Neuronal stem cell (in vitro differentiated cells): ENCODE measurements at regions not wholly inside any gene's neighbourhood (a gene's known extent, or its start where the extent isn't known, plus 50 kb on each side); places are given as distances from the start of the nearest gene placed in this dataset.
"Not testable (repeated sequence)": the region's sequence is repeated elsewhere in the genome, so short reads cannot be mapped to it uniquely, and the experiment has no call there.

Experiments
- DNase-seq: peaks from one replicate; pipeline ENCODE4 v3.0.0-alpha.2; 2013; ENCODE audit warnings: low spot score
- H2AFZ ChIP-seq: one replicate; pipeline ENCODE4 v1.6.1; 2013; ENCODE audit warnings: mild to moderate bottlenecking, low read length, inconsistent platforms
- H2AK5ac ChIP-seq: 2 replicates; pipeline ENCODE4 v1.6.1; 2013; ENCODE audit warnings: low read depth, mild to moderate bottlenecking, inconsistent platforms, low read length, moderate library complexity, mixed read lengths
- H2BK120ac ChIP-seq: 2 replicates; pipeline ENCODE4 v1.6.1; 2013; ENCODE audit warnings: low read depth, mild to moderate bottlenecking, inconsistent platforms, low read length, moderate library complexity, mixed read lengths
- H2BK12ac ChIP-seq: one replicate; pipeline ENCODE4 v1.6.1; 2013; ENCODE audit warnings: low read length, inconsistent platforms
- H2BK15ac ChIP-seq: 2 replicates; pipeline ENCODE4 v1.6.1; 2013; ENCODE audit warnings: mild to moderate bottlenecking, low read length, inconsistent platforms, mixed read lengths
- H2BK5ac ChIP-seq: one replicate; pipeline ENCODE4 v1.6.1; 2013; ENCODE audit warnings: inconsistent platforms, mild to moderate bottlenecking, low read length, moderate library complexity
- H3K14ac ChIP-seq: one replicate; pipeline ENCODE4 v1.6.1; 2013; ENCODE audit warnings: low read length, inconsistent platforms
- H3K18ac ChIP-seq: 2 replicates; pipeline ENCODE4 v1.6.1; 2013; ENCODE audit warnings: low read length, inconsistent platforms
- H3K23ac ChIP-seq: 2 replicates; pipeline ENCODE4 v1.6.1; 2013; ENCODE audit warnings: low read depth, mild to moderate bottlenecking, mixed read lengths, low read length, inconsistent platforms; ENCODE audit not compliant: poor library complexity
- H3K27ac ChIP-seq: replicated peaks from 3 replicates; pipeline ENCODE4 v1.5.1; 2013; ENCODE audit warnings: low read length, inconsistent platforms
- H3K27me3 ChIP-seq, 3 experiments: 2 replicates each; pipeline ENCODE4 v1.6.1; 2013; ENCODE audit warnings: low read length in 3 of 3, mild to moderate bottlenecking in 2 of 3, inconsistent platforms in 1 of 3, low read depth in 1 of 3, mixed read lengths in 1 of 3, moderate library complexity in 1 of 3; ENCODE audit not compliant: control insufficient read depth in 3 of 3, insufficient read depth in 3 of 3
- H3K36me3 ChIP-seq, 2 donors: replicated peaks in 1 of 2; 2 replicates each; pipeline ENCODE4 v1.6.1; 2013; ENCODE audit warnings: low read length in 2 of 2; ENCODE audit not compliant: control insufficient read depth in 2 of 2, insufficient read depth in 2 of 2
- H3K4ac ChIP-seq: 2 replicates; pipeline ENCODE4 v1.6.1; 2013; ENCODE audit warnings: inconsistent platforms, mild to moderate bottlenecking, low read length, moderate library complexity
- H3K4me1 ChIP-seq, 2 donors: 1 replicate in 1 of 2; 2 replicates in 1 of 2; pipeline ENCODE4 v1.6.1; 2013; ENCODE audit warnings: low read length in 2 of 2, low read depth in 1 of 2; ENCODE audit not compliant: control insufficient read depth in 2 of 2, insufficient read depth in 1 of 2
- H3K4me2 ChIP-seq: one replicate; pipeline ENCODE4 v1.6.1; 2013; ENCODE audit warnings: mild to moderate bottlenecking, low read length, inconsistent platforms; ENCODE audit not compliant: insufficient read depth, poor library complexity, severe bottlenecking
- H3K4me3 ChIP-seq, 2 donors: 2 replicates each; pipeline ENCODE4 v1.5.1; 2013; ENCODE audit warnings: low read length in 2 of 2, mild to moderate bottlenecking in 2 of 2, inconsistent platforms in 1 of 2, moderate library complexity in 1 of 2
- H3K79me1 ChIP-seq: one replicate; pipeline ENCODE4 v1.6.1; 2013; ENCODE audit warnings: low read depth, mild to moderate bottlenecking, inconsistent platforms, low read length, moderate library complexity
- H3K9ac ChIP-seq: one replicate; pipeline ENCODE4 v1.6.1; 2013; ENCODE audit warnings: mild to moderate bottlenecking, low read depth, low read length, inconsistent platforms; ENCODE audit not compliant: poor library complexity
- H3K9me3 ChIP-seq, 2 donors: replicated peaks in 1 of 2; 2 replicates each; pipeline versions ENCODE3 to v1.6.1; 2013; ENCODE audit warnings: low read length in 2 of 2, mild to moderate bottlenecking in 2 of 2, inconsistent platforms in 1 of 2, low read depth in 1 of 2, mixed read lengths in 1 of 2, moderate library complexity in 1 of 2; ENCODE audit not compliant: control insufficient read depth in 2 of 2, insufficient read depth in 1 of 2
- H4K8ac ChIP-seq: one replicate; pipeline ENCODE4 v1.6.1; 2013; ENCODE audit warnings: low read depth, mild to moderate bottlenecking, inconsistent platforms, low read length, moderate library complexity
- H4K91ac ChIP-seq: one replicate; pipeline ENCODE4 v1.6.1; 2013; ENCODE audit warnings: low read length, low read depth, mild to moderate bottlenecking, inconsistent platforms; ENCODE audit not compliant: poor library complexity
- WGBS, 2 donors: extraction: QIAGEN DNeasy Blood & Tissue Kit; methylation state at CpG; one replicate each; pipeline ENCODE4 v1.1.7; 2013; ENCODE audit warnings: missing lambda C conversion rate in 2 of 2, mixed read lengths in 1 of 2; ENCODE audit not compliant: insufficient read length in 2 of 2, insufficient replicate concordance in 1 of 2; ENCODE audit errors: extremely low coverage in 2 of 2; 5-methylcytosine and 5-hydroxymethylcytosine counted together

DNA sequence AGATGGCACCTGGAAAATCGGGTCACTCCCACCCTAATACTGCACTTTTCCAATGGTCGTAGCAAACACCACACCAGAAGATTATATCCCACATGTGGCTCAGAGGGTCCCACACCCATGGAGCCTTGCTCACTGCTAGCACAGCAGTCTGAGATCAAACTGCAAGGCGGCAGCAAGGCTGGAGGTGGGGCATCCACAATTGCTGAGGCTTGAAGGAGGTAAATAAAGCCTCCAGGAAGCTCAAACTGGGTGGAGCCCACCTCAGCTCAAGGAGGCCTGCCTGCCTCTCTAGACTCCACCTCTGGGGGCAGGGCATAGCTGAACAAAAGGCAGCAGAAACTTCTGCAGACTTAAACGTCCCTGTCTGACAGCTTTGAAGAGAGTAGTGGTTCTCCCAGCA, 192.0 kb upstream of the SCN7A start:
- not testable (repeated sequence) for H3K4me1 ChIP-seq, H2AK5ac ChIP-seq, H3K27ac ChIP-seq, H2BK15ac ChIP-seq, H3K4ac ChIP-seq, H4K8ac ChIP-seq, H3K27me3 ChIP-seq, H3K79me1 ChIP-seq, H2BK5ac ChIP-seq, H4K91ac ChIP-seq, H2BK12ac ChIP-seq, H3K9me3 ChIP-seq, H3K9ac ChIP-seq, H3K4me3 ChIP-seq, H3K23ac ChIP-seq, H3K18ac ChIP-seq, H3K4me2 ChIP-seq, H3K14ac ChIP-seq, DNase-seq, H2BK120ac ChIP-seq, H3K36me3 ChIP-seq
- WGBS, 2 donors, result no CpG with 5 or more reads among the region's 4 CpGs
- H2AFZ ChIP-seq, result peak overlapping the region; percentile 45

DNA sequence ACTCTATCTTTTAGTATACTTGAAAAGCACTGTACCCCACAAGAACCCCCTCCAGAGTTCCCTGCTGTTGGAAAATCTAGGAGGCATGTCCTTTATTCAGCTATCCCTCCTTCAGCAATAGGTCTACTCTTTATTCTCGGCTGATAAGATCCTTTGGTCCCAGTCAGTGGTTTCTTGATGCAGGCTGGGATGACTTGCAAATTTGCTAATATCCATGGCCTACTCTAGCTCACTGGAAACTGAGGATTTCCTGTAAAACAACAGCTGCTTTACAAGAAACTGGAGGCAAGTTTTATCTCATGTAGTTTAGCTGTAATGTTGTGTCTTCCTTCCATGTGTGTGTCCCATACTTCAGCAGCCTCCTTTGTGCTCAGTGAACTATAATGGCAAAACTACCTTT, 183.9 kb upstream of the SCN7A start:
- H3K9me3 ChIP-seq, result no peaks in the 10 kb centered on the region
- WGBS, 2 donors, result no CpG with 5 or more reads among the region's 1 CpG
- H3K27me3 ChIP-seq, result no peaks in the 10 kb centered on the region
- no peak for DNase-seq
- no peak overlapping the region for H2BK12ac ChIP-seq
- no peak overlapping the region for H3K4me3 ChIP-seq
- H3K36me3 ChIP-seq, result no peaks in the 10 kb centered on the region
- no peak overlapping the region for H3K27ac ChIP-seq
- no peak overlapping the region for H3K23ac ChIP-seq
- H3K4ac ChIP-seq, result no peak overlapping the region
- H4K8ac ChIP-seq, result no peak overlapping the region
- H2BK5ac ChIP-seq, result no peak overlapping the region
- no peak overlapping the region for H3K4me2 ChIP-seq
- no peak overlapping the region for H2AK5ac ChIP-seq
- H3K4me1 ChIP-seq, result no peaks in the 10 kb centered on the region
- no peak overlapping the region for H3K18ac ChIP-seq
- H3K9ac ChIP-seq, result no peak overlapping the region
- H3K79me1 ChIP-seq, result no peaks in the 10 kb centered on the region
- no peak overlapping the region for H2BK120ac ChIP-seq
- H2BK15ac ChIP-seq, result no peak overlapping the region
- H3K14ac ChIP-seq, result no peak overlapping the region
- H4K91ac ChIP-seq, result no peak overlapping the region
- H2AFZ ChIP-seq, result no peak overlapping the region

DNA sequence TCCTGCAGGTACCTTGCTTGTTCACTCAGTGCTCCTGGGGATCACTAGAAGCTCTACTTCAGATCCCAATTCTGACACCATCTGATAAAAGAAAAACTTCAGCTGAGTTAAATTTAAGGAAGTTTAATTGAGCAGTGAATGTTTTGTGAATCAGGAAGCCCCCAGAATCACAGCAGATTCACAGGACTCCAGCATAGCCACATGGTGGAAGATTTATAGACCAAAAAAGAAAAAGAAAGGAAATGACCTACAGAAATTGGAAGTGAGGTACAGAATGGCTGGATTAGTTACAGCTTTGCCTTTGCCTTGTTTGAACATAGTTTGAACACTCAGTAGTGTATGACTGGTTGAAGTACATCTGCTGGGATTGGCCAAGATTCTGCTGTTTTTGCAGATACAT, 182.7 kb upstream of the SCN7A start:
- no peak overlapping the region for H2BK5ac ChIP-seq
- no peak overlapping the region for H3K14ac ChIP-seq
- no peak overlapping the region for H3K23ac ChIP-seq
- H4K8ac ChIP-seq, result no peak overlapping the region
- no peak overlapping the region for H3K4ac ChIP-seq
- H2AFZ ChIP-seq, result no peak overlapping the region
- H3K4me2 ChIP-seq, result no peak overlapping the region
- H2BK15ac ChIP-seq, result no peak overlapping the region
- H3K9ac ChIP-seq, result no peak overlapping the region
- H3K18ac ChIP-seq, result no peak overlapping the region
- H3K9me3 ChIP-seq, result no peaks in the 10 kb centered on the region
- H2BK12ac ChIP-seq, result no peak overlapping the region
- no peak for DNase-seq
- H3K27ac ChIP-seq, result no peak overlapping the region
- H3K27me3 ChIP-seq, result no peaks in the 10 kb centered on the region
- H4K91ac ChIP-seq, result no peak overlapping the region
- H3K79me1 ChIP-seq, result no peaks in the 10 kb centered on the region
- no peak overlapping the region for H2BK120ac ChIP-seq
- no peak overlapping the region for H3K4me3 ChIP-seq
- no peaks in the 10 kb centered on the region for H3K4me1 ChIP-seq
- no peaks in the 10 kb centered on the region for H3K36me3 ChIP-seq
- no peak overlapping the region for H2AK5ac ChIP-seq

DNA sequence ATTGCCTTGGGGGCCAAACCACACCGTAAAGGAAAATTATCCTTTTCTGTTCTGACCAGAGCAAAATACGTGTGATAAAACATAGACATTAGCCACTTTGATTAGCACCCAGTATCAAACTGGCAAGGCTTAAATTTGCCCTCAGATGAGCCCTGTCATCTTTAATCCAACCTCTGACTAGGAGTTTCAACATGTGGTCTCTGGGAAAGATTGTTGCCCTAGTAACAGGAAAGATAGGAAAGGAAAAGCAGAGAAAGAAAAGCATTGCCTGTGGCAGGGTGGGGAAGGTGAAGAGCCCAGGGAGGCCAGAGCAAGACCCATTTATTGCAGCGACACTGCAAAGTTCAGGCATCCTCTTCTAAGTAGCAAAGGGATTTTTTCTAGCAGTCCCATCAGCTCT, 181.5 kb upstream of the SCN7A start:
- Histone ChIP-seq H2BK15ac (no peak overlapping the region), H3K36me3 (no peaks in the 10 kb centered on the region), H3K79me1 (no peaks in the 10 kb centered on the region), H4K91ac (no peak overlapping the region), H3K9ac (no peak overlapping the region), H3K14ac (no peak overlapping the region), H3K23ac (no peak overlapping the region), H3K9me3 (no peaks in the 10 kb centered on the region), H2BK120ac (no peak overlapping the region), H3K4ac (no peak overlapping the region), H3K27ac (no peak overlapping the region), H2AK5ac (no peak overlapping the region), H3K27me3 (no peaks in the 10 kb centered on the region), H3K4me2 (no peak overlapping the region), H4K8ac (no peak overlapping the region), H3K4me3 (no peak overlapping the region), H2BK12ac (no peak overlapping the region), H2BK5ac (no peak overlapping the region), H3K18ac (no peak overlapping the region), H3K4me1 (no peaks in the 10 kb centered on the region), H2AFZ (no peak overlapping the region)
- no peak for DNase-seq
- WGBS, 2 donors, result no CpG with 5 or more reads among the region's 3 CpGs
